GM21367 (cell line): ENCODE measurements at regions not wholly inside any gene's neighbourhood (a gene's known extent, or its start where the extent isn't known, plus 50 kb on each side); places are given as distances from the start of the nearest gene placed in this dataset.
"Not testable (repeated sequence)": the region's sequence is repeated elsewhere in the genome, so short reads cannot be mapped to it uniquely, and the experiment has no call there.

Experiments
- ATAC-seq: cut with Tn5 transposase; IDR thresholded peaks from one replicate; pipeline ENCODE4 v1.9.1; 2021; ENCODE audit not compliant: unreplicated experiment

DNA sequence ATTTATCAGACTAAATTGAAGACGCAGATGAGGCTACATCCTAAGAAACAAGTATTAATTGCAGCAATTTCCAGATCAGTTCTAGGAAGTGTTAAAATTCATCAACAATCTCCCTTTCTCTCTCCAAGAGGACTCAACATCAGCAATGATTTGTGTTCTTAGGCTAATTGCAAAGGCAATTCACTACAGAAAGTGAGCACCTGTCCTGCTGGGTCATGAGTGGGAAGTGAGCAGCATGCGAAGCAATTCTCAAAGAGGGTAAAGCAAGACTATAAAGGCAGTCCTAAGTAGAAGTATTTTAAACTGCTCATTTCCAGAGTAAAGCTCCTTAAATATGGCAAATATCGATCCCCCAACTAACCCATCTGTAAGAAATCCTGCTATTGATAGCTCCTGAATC is 1191.0 kb upstream of the ALCAM start:
- ATAC-seq, result no peak

DNA sequence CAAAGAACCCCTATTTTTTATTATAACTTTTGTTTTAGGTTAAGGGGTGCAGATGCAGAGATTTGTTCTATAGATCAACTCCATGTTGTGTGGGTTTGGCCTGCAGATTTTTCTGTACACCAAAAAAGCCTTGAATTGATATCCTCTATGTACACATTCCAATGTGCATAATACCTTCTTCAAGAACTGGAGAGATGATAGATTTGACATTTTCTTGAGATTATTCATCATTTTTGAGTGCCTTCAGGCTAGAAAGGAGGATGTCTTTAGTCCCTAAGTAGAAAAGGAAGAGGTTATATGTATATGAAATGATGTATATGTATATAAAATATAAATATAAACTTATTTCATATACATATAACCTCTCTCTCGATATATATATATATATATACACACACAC is 1190.0 kb upstream of the ALCAM start:
- ATAC-seq, result no peak

DNA sequence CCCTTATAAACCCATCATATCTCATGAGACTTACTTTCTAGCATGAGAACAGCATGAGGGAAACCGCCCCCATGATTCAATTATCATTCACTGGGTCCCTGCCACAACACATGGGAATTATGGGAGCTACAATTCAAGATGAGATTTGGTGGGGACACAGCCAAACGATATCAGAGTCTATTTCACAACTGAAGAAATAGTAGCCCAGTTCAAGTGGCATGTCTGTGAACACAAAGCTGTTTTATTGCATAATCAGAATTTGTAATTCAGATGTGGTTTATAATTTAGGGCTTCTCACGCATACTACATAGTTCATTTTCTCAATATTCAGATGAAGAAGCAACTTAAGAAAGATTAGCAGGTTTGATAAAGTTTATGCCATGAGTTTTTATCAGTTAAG is 1188.0 kb upstream of the ALCAM start:
- ATAC-seq, result no peak

DNA sequence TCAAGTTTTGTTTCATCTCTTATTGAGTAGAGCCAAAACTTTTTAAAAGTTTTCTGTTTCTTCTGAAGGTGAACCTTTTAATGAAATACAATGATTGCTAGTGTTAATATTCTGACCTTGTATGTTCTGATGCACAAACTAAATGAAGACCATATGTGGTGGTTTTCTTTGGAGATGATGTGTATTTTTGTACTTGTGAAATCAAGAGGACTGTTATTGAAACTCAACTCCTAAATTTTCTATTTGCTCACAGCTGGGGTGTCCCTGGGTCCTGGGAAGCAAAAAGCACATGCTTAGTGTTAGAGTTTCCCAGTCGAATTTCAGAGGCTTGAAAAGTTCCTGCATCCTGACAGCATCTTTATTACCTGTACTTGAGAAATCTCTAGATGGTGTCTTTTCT is 1185.8 kb upstream of the ALCAM start:
- no peak for ATAC-seq

DNA sequence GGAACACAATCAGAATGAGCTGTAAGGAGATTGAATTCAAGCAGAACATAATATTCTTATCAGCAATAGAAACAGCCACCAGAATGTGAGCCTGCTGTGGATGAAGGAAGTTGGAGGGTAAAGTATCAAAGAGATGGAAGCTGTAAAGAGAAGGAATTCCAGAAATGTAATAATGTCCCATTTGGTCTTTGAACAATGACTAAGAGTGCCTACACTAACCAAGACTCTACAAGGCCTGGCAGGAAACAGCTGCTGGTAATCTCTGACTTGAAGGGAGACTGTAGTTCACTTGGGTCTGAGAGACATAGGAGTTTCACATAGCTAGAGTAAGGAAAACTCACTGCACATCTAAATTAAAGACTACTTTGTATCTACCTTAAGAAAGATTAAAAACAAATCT is 1176.0 kb upstream of the ALCAM start:
- ATAC-seq, result no peak

DNA sequence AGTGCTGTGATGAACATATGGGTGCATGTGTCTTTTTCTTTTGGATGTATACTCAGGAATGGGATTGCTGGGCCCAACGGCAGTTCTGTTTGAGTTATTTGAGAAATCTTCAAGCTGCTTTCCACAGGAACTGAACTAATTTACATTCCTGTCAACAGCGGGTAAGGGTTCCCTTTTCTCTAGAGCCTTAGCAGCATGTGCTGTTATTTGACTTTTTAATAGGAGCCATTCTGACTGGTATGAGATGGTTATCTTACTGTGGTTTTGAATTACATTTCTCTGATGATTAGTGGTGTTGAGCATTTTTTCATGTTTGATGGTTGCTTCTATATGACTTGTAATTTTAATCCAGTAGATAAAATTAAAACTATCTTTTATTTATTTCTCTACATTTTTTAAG is 1168.6 kb upstream of the ALCAM start:
- no peak for ATAC-seq

DNA sequence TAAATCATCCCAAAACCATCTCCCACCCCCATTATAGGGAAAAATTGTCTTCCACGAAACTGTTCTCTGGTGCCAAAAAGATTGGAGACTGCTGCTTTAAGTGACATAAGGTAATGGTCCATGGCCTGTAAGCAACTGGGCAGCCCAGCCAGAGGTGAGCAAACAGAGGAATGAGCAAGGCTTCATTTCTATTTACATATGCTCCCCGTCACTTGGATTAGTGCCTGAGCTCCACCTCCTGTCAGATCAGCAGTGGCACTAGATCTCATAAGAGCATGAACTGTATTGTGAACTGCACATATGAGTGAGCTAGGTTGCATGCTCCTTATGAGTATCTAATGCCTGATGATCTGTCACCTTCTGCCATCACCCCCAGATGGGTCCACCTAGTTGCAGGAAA is 1159.8 kb upstream of the ALCAM start:
- no peak for ATAC-seq

DNA sequence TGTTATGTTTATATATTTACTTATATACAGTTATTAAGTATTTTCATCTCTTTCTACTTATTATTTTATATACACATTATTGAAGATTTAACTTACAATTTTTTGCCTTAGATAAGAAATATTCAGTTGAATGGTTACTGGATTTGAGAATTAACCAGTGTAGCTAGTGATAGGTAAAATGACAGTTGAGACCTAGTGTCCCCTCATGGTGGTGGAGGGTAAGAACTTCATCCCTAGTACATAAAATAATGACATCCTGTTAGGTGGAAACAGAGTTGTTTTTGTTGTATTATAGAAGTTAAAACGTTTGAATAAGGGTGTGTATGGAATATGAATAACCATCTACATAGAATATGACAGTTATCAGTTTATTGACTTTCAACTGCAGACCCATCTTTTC is 1152.4 kb upstream of the ALCAM start:
- ATAC-seq, result no peak

DNA sequence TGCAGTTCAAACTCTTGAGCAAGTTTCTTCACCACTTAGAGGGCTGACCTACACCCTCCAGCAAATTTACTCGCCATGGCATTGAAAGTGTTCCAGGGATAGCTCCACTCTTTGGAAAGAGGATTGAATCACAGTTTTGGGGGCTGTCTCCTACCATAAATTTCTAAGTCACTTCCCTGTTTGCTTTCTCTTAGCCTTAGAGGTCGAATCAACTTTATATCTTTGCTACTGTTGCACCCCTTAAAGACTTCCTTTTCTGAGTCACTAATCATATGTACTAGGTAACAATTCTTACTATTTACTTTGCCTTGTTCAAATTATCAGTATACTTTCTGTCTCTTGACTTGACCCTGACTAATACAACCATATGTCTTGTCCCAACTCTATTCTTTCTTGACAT is 1151.8 kb upstream of the ALCAM start:
- ATAC-seq, result no peak

DNA sequence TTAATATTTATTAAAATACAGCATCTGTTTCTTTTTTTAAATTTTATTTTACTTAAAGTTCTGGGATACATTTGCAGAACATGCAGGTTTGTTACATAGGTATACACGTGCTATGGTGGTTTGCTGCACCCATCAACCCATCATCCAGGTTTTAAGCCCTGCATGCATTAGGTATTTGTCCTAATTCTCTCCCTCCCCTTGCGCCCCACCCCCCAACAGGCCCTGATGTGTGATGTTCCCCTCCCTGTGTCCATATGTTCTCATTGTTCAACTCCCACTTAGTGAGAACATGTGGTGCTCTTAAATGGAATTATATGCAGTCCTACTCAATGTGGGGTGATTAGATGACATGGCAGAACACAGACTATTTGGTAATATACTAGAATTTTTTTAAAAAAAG is 1147.7 kb upstream of the ALCAM start:
- not testable (repeated sequence) for ATAC-seq

DNA sequence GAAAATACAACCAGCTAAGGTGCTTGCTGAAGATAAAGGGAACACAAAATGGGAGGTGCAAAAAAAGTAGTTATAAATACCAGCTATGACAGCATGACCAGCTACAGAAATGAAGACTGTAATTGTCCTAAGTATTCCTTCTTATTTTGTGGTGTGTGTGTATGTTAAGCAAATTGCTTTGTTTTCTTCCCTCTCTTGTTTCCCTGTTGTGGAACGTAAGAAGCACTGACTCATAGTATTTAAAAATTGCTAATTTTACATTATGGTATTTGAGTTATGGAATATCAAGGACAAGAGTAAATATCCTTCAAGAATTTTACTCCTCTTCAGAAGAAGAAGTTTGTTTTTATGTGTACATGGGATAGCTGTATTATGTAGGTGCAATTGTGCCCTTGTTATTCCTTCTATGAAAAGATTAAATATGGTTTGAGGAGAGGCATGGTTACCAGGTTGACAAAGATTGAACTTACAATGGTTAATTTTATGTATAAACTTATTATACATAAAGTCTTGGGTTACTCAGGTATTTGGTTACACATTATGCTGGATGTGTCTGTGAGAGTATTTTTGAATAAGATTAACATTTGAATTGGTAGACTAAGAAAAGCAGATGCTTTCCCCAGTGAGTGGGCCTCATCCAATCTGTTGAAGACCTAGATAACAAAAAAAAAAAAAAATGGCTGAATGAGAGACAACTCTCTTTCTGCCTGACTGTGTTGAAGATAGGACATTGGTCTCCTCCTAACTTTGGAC is 1132.1 kb upstream of the ALCAM start:
- ATAC-seq, result no peak

DNA sequence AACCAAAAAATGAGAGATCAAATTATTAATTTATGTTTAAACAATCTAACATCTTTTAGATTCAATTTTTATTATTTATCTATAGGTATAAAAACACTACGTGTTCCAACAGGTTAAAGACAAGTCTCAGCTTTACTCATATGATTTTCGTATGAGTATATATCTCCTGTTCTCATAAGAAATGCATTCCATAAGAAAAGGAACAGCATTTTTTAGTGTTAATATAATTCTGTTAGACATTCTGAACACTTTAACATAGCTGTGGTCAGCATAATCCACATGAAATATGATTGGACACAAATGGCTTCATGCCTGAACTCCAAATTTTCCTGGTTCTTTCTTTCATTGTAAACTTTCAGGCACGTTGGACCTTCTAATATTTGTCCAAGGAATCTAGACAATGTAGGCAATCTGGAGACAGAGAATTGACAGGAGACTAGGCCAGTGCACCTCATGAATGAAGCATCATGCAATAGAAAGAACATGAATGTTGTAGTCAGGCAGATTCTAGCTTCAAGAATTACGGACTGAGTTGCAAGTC is 1122.0 kb upstream of the ALCAM start:
- no peak for ATAC-seq

DNA sequence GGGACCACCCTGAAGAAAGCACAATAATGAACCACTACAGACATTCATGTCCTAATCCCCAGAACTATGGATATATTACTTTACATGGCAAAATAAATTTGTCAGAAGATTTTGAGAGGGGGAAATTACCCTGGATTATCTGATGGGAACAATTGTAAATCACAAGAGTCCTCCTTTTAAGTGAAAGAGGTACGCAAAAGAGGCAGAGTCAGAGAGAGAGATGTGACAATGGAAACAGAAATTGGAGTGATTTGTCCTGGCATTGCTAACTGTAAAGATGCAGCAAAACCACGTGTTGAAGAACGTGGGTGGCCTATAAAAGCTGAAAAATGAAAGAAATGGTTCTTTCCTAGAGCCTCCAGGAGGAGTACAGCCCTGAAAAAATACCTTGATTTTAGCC is 1121.4 kb upstream of the ALCAM start:
- no peak for ATAC-seq

DNA sequence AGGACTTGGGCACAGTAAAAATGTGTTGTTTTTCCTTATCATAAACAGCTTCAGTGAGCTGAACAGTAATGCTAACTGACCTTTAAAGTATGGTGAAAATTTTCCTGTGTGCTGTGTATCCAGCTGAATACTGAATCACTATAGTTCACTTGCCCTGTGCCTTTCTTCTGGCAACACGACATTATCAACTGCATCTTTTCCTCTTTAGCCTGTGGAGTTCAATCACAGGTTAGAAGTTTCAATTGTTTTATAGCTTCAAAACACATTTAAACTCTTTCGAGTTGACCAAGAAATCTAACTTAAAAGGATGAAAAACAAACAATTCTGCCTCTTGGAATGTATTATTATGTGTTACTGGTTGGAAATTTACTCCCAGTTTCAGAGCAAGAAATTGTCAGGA is 1120.7 kb upstream of the ALCAM start:
- no peak for ATAC-seq

DNA sequence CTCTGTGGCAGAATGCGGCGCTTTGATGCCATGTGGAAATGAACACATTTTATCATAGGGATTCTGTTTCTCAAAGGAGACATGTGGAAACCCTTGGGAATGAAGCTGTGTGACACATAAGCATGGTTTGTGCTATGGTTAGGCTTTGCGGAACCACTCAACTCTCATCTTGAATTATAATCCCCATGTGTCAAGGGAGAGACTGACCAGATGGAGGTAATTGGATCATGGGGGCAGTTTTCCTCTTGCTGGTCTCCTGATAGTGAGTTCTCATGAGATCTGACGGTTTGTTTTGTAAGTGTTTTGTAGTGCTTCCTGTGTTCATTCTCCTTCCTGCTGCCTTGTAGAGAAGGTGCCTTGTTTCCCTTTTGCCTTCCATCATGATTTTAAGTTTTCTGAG is 1109.2 kb upstream of the ALCAM start:
- ATAC-seq, result no peak

DNA sequence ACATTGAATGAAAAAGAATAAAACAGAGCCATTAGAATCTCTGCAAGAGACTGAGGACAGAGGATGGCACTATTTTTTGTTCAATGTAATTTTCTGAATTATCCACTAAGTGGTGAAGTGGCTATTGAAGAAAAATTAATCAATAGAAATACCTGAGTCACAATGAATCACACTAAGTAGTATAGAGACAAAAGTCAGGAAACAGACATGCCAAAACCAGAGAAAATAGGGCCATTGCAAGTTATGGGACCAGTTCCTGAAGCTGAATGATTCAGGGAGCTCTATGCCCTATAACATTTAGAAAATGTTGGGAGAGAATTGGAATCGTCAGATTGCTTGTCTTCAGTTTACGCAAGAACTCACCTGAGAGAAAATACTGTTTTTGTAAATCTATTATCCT is 1103.2 kb upstream of the ALCAM start:
- no peak for ATAC-seq

DNA sequence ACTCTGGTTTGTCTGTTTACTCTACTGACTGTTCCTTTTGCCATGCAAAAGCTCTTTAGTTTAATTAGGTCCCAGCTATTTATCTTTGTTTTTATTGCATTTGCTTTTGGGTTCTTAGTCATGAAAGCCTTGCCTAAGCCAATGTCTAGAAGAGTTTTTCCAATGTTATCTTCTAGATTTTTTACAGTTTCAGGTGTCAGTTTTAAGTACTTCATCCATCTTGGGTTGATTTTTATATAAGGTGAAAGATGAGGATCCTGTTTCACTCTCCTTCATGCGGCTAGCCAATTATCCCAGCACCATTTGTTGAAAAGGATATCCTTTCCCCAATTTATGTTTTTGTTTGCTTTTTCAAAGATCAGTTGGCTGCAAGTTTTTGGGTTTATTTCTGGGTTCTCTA is 1100.5 kb upstream of the ALCAM start:
- ATAC-seq, result not testable (repeated sequence)

DNA sequence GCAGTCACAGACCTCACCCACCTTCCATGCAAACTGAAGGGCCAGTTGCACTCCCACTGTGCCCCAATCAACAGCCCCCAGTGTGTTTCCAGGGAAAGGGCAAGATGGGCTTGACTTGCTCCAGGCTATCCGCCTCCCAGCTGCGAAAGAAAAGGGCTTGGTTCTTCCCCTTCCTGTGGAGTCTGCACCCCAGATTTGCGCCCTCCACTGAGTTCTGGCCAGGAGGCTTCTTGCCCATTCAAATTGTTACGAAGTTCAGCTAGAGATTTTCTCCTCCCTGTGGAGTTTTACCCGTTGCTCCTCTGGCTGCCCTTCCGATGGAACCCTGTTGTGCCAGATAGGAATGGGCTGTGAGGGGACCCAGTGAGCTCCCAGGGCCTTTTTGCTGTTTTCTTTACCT is 1096.9 kb upstream of the ALCAM start:
- no peak for ATAC-seq

DNA sequence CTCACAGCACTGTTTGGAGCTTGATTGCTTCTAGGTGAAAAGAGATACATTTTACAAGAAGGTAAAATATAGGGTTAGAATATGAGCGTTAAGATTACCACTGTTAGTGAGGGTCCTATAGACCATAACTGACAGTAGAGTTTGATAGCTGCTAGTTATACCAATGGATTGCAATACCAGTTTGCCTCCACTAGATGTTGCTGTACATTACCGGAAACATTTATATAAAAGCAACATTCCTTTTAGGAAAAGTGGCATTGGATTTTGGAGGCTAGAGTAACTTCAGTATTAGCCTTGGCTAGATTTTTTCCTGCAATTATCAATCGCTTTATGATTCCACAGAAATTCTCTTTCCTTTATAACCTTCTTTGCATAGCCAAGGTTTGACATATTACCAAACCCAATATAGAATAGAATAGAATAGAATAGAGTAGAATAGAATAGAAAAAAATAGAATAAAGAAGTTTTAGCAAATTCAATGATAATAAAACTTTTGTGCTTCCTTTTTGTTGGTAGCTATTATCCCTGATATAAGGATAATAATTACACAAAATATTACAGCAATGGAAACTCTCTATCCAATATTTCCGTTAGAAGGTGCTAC is 1093.6 kb upstream of the ALCAM start:
- no peak for ATAC-seq

DNA sequence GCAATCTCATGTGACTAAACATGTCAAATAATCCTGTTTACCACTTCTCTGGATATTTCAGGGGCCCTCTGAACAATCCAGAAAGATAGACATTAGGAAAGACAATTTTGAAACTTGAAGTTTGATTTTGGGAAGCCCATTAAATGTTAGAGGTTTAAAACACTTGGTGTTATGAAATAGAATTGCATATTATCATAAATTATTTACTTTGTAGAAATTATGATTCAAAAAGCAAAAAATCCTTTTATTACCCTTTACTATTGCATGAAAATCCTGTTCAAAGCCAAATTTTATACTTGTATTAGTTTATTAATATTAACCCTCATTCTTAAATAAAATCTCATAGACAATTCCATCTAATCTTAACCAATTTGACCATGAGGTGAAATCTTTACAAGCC is 1091.5 kb upstream of the ALCAM start:
- ATAC-seq, result no peak

DNA sequence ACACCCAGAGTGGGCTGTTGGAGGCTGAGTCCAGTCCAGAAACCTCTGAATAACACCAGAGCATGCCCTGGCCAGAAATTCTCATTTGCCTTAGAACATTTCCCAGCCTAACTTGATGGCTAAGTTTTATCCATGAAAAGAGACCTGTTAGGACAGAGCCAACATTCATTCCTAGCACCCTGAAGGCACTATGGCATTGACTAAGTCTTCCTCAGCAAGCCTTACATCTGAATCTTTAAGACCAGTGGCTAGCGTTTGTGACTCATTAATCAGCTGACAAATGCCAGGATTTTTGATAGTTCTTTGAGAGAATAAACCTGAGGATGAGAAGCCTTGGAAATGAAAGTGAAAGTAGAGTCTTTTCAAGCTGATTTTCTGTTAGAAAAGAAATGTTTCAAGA is 1087.1 kb upstream of the ALCAM start:
- ATAC-seq, result no peak

DNA sequence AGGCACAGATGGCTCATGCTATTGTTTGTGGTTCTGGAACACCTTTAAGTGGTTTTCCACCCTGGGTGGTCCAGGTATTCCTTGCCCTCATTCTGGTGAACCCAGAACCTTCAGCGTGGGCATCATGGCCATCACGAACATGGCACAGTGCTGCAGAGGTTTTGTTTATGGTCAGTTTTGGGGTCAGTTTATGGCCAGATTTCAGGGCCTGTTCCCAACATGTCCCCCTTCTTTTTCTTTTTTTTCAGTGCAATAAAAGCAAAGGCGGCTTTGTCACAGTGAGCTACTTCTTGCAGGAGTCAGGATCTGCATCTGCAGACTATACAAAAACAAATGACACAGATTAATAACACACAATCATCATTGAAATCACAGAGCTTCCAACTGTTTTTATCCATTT is 1085.0 kb upstream of the ALCAM start:
- no peak for ATAC-seq

DNA sequence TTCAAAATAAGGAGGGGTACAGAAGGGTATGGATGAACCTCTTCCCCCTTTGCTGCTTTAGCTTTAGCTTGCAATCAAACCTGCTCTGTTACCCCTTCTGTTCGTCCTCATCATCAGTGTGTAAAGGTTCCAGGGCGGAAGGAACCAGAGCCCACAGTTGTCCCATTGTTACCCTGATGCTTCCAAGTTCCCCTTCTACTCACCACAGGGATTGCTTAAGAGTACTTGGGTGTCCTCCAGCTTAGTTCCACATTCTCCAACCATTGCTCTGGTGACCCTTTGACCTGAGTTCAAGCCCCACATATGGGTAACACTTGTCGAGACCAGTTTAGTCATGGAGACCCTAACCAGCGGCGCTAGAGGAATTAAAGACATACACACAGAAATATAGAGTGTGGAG is 1080.1 kb upstream of the ALCAM start:
- no peak for ATAC-seq
